K562 (cell line): ENCODE measurements at regions not wholly inside any gene's neighbourhood (a gene's known extent, or its start where the extent isn't known, plus 50 kb on each side); places are given as distances from the start of the nearest gene placed in this dataset.
A peak's percentile ranks its signal among the peaks of the same experiment; 100 is the strongest.
"Not testable (repeated sequence)": the region's sequence is repeated elsewhere in the genome, so short reads cannot be mapped to it uniquely, and the experiment has no call there.

Experiments
- ATAC-seq: fragments of 200-7000 bp; cut with Tn5 transposase; 3 replicates; pipeline ENCODE4 v1.9.1; 2020; ENCODE audit warnings: moderate library complexity
- BruUV-seq: library from RNA; stranded (reverse); fragments of 400-500 nt; replicated peaks from 2 replicates; lab custom pipeline; 2021; lab: Mats Ljungman, UMichigan
- CTCF ChIA-PET: fragments of 300-600 bp; formaldehyde crosslinking; extraction: SDS; loops from one replicate; lab custom pipeline; 2021; ENCODE audit warnings: low intra/inter-chr PET ratio; lab: Yijun Ruan, JAX
- POLR2A ChIA-PET: fragments of 300-600, 350-650 bp; sonication (Branson Sonifier 250); formaldehyde crosslinking; extraction: SDS; loops from one replicate; lab custom pipeline; 2021; ENCODE audit warnings: antibody characterized with exemption, inconsistent platforms; lab: Yijun Ruan, JAX
- DNase-seq, 4 experiments: peaks; one replicate each; pipeline versions ENCODE4 v3.0.0 to v3.0.0-alpha.2; 2011 to 2018; ENCODE audit warnings: low spot score in 3 of 4, mixed read lengths in 3 of 4; ENCODE audit errors: extremely low read depth in 1 of 4
- FAIRE-seq: peaks from 2 replicates; lab custom pipeline; 2011; peaks lifted over from hg19 to GRCh38; lab: Jason Lieb, UNC
- H2AFZ ChIP-seq: 2 replicates; pipeline ENCODE4 v1.6.0; 2011; ENCODE audit warnings: low read depth, low read length, control low read depth, inconsistent platforms
- H3K27ac ChIP-seq: fragments of 200-600 bp; 3 replicates; pipeline ENCODE4 v1.8.0; 2011; ENCODE audit warnings: low read depth, mild to moderate bottlenecking, control low read depth, inconsistent platforms, low read length, moderate library complexity, mixed read lengths; ENCODE audit errors: extremely low read depth
- H3K27me3 ChIP-seq, 2 experiments: fragments of 300-600 bp in 1 of 2; 2 replicates in 1 of 2; 3 replicates in 1 of 2; pipeline versions ENCODE4 v1.6.0 to v1.8.0; 2011; ENCODE audit warnings: inconsistent platforms in 2 of 2, low read length in 2 of 2, mild to moderate bottlenecking in 1 of 2, mixed read lengths in 1 of 2, moderate library complexity in 1 of 2; ENCODE audit not compliant: control insufficient read depth in 2 of 2, insufficient read depth in 2 of 2
- H3K36me3 ChIP-seq: fragments of 300-600 bp; 3 replicates; pipeline ENCODE4 v1.8.0; 2011; ENCODE audit warnings: mild to moderate bottlenecking, low read length, inconsistent platforms; ENCODE audit not compliant: control insufficient read depth, insufficient read depth
- H3K4me1 ChIP-seq, 2 experiments: fragments of 200-600 bp in 1 of 2; replicated peaks in 1 of 2; 2 replicates in 1 of 2; 3 replicates in 1 of 2; pipeline versions ENCODE4 v1.5.1 to v1.8.0; 2011; ENCODE audit warnings: inconsistent platforms in 2 of 2, low read length in 2 of 2, mild to moderate bottlenecking in 1 of 2, mixed read lengths in 1 of 2, moderate library complexity in 1 of 2; ENCODE audit not compliant: control insufficient read depth in 2 of 2, insufficient read depth in 2 of 2
- H3K4me2 ChIP-seq: 2 replicates; pipeline ENCODE4 v1.6.1; 2011; ENCODE audit warnings: low read length, control low read depth, inconsistent platforms, mixed read lengths; ENCODE audit not compliant: insufficient read depth
- H3K4me3 ChIP-seq: fragments of 200-600 bp; sonication (generic), shearing (Covaris generic); 2 replicates; pipeline ENCODE4 v1.5.1; 2016; ENCODE audit warnings: control low read depth, inconsistent platforms
- H3K79me2 ChIP-seq: fragments of 200-600 bp; 3 replicates; pipeline ENCODE4 v1.8.0; 2011; ENCODE audit warnings: low read length, inconsistent platforms; ENCODE audit not compliant: control insufficient read depth, insufficient read depth
- H3K9ac ChIP-seq, 2 experiments: 2 replicates each; pipeline versions ENCODE4 v1.6.0 to v1.6.1; 2011; ENCODE audit warnings: low read depth in 2 of 2, low read length in 2 of 2, control low read depth in 1 of 2, inconsistent platforms in 1 of 2, mild to moderate bottlenecking in 1 of 2, mixed read lengths in 1 of 2; ENCODE audit not compliant: insufficient read depth in 1 of 2
- H3K9me1 ChIP-seq: one replicate; pipeline ENCODE4 v1.6.0; 2011; ENCODE audit warnings: inconsistent platforms, mild to moderate bottlenecking, low read length, moderate library complexity; ENCODE audit not compliant: control insufficient read depth, insufficient read depth
- H3K9me3 ChIP-seq: replicated peaks from 2 replicates; pipeline ENCODE4 v1.5.1; 2011; ENCODE audit warnings: low read depth, low read length, inconsistent platforms; ENCODE audit not compliant: control insufficient read depth, insufficient read depth
- H4K20me1 ChIP-seq: replicated peaks from 2 replicates; pipeline ENCODE4 v1.6.1; 2011; ENCODE audit warnings: low read length, inconsistent platforms, mixed read lengths; ENCODE audit not compliant: control insufficient read depth, insufficient read depth
- SIN3A ChIP-seq, 2 experiments: fragments of 150-350 bp in 1 of 2; IDR thresholded peaks; 2 replicates each; pipeline ENCODE4 v1.6.1; 2011 to 2016; ENCODE audit warnings: borderline replicate concordance in 2 of 2, low read depth in 2 of 2, low read length in 2 of 2, mild to moderate bottlenecking in 2 of 2, moderate library complexity in 2 of 2; ENCODE audit not compliant: control insufficient read depth in 1 of 2
- WGBS: fragments of 100-300 bp; shearing (Covaris generic); methylation state at CpG from one replicate; pipeline ENCODE4 v1.1.6; 2016; ENCODE audit warnings: low coverage, mixed read lengths; ENCODE audit not compliant: insufficient coverage; ENCODE audit errors: missing lambda C conversion rate; 5-methylcytosine and 5-hydroxymethylcytosine counted together
- in situ Hi-C: fragments of 300-500 bp; cut with MboI; formaldehyde crosslinking; loops from 4 replicates; pipeline ENCODE4 v1.15.0; 2018; ENCODE audit warnings: inconsistent platforms, mixed read lengths
- intact Hi-C: fragments of 100-400 bp; cut with micrococcal nuclease; formaldehyde crosslinking; loops from 2 replicates; pipeline ENCODE4 v1.14.2; 2022
- TF ChIP-seq, protein P1 (sequence below): fragments of 450-650 bp; formaldehyde crosslinking; IDR thresholded peaks from 2 replicates; pipeline ENCODE4 v1.4.0; 2020; ENCODE audit warnings: mild to moderate bottlenecking, mixed read lengths

DNA sequence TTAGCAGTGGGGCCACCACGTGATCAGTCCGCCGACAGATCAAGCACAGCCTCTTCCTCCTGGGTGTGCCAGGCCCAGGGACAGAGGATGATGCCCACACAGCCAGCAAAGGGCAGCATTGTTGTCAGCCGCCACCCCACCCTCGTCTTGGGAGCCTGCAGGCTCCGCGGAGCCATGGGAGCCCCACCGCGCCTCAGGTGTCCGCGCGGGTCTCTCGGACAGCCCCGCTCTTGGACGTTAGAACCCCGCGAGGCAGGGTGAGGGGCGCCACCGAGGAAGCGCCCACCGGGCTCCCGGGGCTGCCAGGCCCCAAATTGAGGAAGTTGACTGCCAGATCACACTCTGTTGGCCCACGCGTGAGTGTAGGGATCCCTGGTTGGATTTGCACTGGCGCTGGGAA lies 83.9 kb upstream of the MS4A8 start:
- Histone ChIP-seq H3K9ac (no peak overlapping the region), H3K4me3 (no peak overlapping the region), H3K27me3 (no peaks in the 10 kb centered on the region), H3K4me1 (peaks cover 0 to 4% of the 10 kb centered on the region in 2 experiments; a peak in 2 of 5 replicates), H3K9me1 (no peaks in the 10 kb centered on the region), H3K27ac (no peak overlapping the region), H3K79me2 (no peaks in the 10 kb centered on the region), H3K36me3 (no peaks in the 10 kb centered on the region), H4K20me1 (no peaks in the 10 kb centered on the region), H3K4me2 (no peak overlapping the region), H2AFZ (no peak overlapping the region)
- FAIRE-seq (no peak), ATAC-seq (no peak), DNase-seq (no peak)
- in situ Hi-C loops (no loop called here), intact Hi-C loops (loop anchor here (5.0 to 10.0 kb wide), 3 partner anchors 131 to 791 kb away; no protein-coding TSS in a partner anchor)
- ChIA-PET POLR2A (interaction anchor here (0.6 kb wide), 1 partner anchor 105 kb away, joined by 3 read pairs; no protein-coding TSS in a partner anchor), CTCF (no interaction called here)
- TF ChIP-seq SIN3A (IDR thresholded peaks at IDR 0.05; ENCODE audit: borderline replicate concordance in 2 of 2, control insufficient read depth in 1 of 2, low read depth in 2 of 2, low read length in 2 of 2), result no peak
- TF ChIP-seq, protein P1, sequence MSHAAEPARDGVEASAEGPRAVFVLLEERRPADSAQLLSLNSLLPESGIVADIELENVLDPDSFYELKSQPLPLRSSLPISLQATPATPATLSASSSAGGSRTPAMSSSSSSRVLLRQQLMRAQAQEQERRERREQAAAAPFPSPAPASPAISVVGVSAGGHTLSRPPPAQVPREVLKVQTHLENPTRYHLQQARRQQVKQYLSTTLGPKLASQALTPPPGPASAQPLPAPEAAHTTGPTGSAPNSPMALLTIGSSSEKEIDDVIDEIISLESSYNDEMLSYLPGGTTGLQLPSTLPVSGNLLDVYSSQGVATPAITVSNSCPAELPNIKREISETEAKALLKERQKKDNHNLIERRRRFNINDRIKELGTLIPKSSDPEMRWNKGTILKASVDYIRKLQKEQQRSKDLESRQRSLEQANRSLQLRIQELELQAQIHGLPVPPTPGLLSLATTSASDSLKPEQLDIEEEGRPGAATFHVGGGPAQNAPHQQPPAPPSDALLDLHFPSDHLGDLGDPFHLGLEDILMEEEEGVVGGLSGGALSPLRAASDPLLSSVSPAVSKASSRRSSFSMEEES (CRISPR knock-in tag), result 0 out of 2 replicates have a peak, but pooled peaks have one; percentile 21
- TF ChIP-seq, all 486 proteins: peak for 1
- no peaks in the 10 kb centered on the region for H3K9me3 ChIP-seq
- BruUV-seq, result no TSS peak
- 23% methylated on average over 20 of the region's 25 CpGs for WGBS

DNA sequence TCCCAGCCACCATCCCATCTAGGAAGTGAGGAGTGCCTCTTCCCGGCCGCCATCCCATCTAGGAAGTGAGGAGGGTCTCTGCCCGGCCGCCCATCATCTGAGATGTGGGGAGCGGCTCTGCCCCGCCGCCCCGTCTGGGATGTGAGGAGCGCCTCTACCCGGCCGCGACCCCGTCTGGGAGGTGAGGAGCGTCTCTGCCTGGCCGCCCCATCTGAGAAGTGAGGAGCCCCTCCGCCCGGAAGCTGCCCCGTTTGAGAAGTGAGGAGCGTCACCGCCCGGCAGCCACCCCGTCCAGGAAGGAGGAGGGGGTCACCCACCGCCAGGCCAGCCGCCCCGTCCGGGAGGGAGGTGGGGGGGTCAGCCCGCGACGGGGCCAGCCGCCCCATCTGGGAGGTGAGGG lies 77.5 kb upstream of the MS4A8 start:
- WGBS, result 27% methylated on average over 6 of the region's 30 CpGs
- H3K4me1 ChIP-seq, H3K9me3 ChIP-seq, H3K27ac ChIP-seq, H2AFZ ChIP-seq, H3K4me3 ChIP-seq, FAIRE-seq, H3K27me3 ChIP-seq, H3K36me3 ChIP-seq, H3K4me2 ChIP-seq, DNase-seq, intact Hi-C loops, in situ Hi-C loops, BruUV-seq, H3K9ac ChIP-seq, POLR2A ChIA-PET, H4K20me1 ChIP-seq, H3K79me2 ChIP-seq, H3K9me1 ChIP-seq, CTCF ChIA-PET, ATAC-seq: not testable (repeated sequence)

DNA sequence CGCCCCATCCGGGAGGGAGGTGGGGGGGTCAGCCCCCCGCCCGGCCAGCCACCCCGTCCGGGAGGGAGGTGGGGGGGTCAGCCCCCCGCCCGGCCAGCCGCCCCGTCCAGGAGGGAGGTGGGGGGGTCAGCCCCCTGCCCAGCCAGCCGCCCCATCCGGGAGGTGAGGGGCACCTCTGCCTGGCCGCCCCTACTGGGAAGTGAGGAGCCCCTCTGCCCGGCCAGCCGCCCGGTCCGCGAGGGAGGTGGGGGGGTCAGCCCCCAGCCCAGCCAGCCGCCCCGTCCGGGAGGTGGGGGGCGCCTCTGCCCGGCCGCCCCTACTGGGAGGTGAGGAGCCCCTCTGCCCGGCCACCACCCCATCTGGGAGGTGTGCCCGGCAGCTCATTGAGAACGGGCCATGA lies 76.6 kb upstream of the MS4A8 start:
- H2AFZ ChIP-seq, H3K9me1 ChIP-seq, ATAC-seq, H3K9me3 ChIP-seq, H3K4me3 ChIP-seq, H3K27me3 ChIP-seq, H3K4me2 ChIP-seq, H4K20me1 ChIP-seq, in situ Hi-C loops, DNase-seq, POLR2A ChIA-PET, H3K27ac ChIP-seq, H3K36me3 ChIP-seq, intact Hi-C loops, H3K4me1 ChIP-seq, H3K79me2 ChIP-seq, BruUV-seq, H3K9ac ChIP-seq, FAIRE-seq: not testable (repeated sequence)
- WGBS, result 38% methylated on average over 3 of the region's 27 CpGs
- CTCF ChIA-PET, result interaction anchor here (0.6 kb wide), 1 partner anchor 115 kb away, joined by 3 read pairs; no protein-coding TSS in a partner anchor
